GM19467 (cell line): ENCODE measurements at regions not wholly inside any gene's neighbourhood (a gene's known extent, or its start where the extent isn't known, plus 50 kb on each side); places are given as distances from the start of the nearest gene placed in this dataset.
"Not testable (repeated sequence)": the region's sequence is repeated elsewhere in the genome, so short reads cannot be mapped to it uniquely, and the experiment has no call there.

Source experiments
- ATAC-seq: cut with Tn5 transposase; IDR thresholded peaks from one replicate; pipeline ENCODE4 v1.9.1; 2021; ENCODE audit warnings: mild to moderate bottlenecking, moderate library complexity; ENCODE audit not compliant: unreplicated experiment

GRCh38 chr7:112668561-112668960 is 121.6 kb downstream of the TMEM168 start:
- ATAC-seq, result no peak

- ATAC-seq, result no peak
These were observed 120.9 kb downstream of the TMEM168 start for GRCh38 chr7:112669306-112669705.

- ATAC-seq, result no peak
These were observed 120.0 kb downstream of the TMEM168 start for GRCh38 chr7:112670193-112670592.

GRCh38 chr7:112678626-112679025 is 111.6 kb downstream of the TMEM168 start:
- no peak for ATAC-seq

GRCh38 chr7:112689466-112690177 is 100.6 kb downstream of the TMEM168 start:
- ATAC-seq, result not testable (repeated sequence)

- ATAC-seq, result no peak
These were observed 97.9 kb downstream of the TMEM168 start for GRCh38 chr7:112692333-112692732.

GRCh38 chr7:112697211-112697610 is 93.0 kb downstream of the TMEM168 start:
- ATAC-seq, result not testable (repeated sequence)

- ATAC-seq, result no peak
These were observed 90.3 kb downstream of the TMEM168 start for GRCh38 chr7:112699725-112700513.

GRCh38 chr7:112701456-112701855 is 88.7 kb downstream of the TMEM168 start:
- no peak for ATAC-seq

GRCh38 chr7:112707655-112708054 is 82.5 kb downstream of the TMEM168 start:
- ATAC-seq, result no peak

- no peak for ATAC-seq
These were observed 82.0 kb downstream of the TMEM168 start for GRCh38 chr7:112708236-112708635.
